GM18511 (cell line): ENCODE measurements at regions not wholly inside any gene's neighbourhood (a gene's known extent, or its start where the extent isn't known, plus 50 kb on each side); places are given as distances from the start of the nearest gene placed in this dataset.
A peak's percentile ranks its signal among the peaks of the same experiment; 100 is the strongest.

Experiments
- ATAC-seq: cut with Tn5 transposase; IDR thresholded peaks from one replicate; pipeline ENCODE4 v1.9.1; 2021; ENCODE audit warnings: mild to moderate bottlenecking, moderate library complexity; ENCODE audit not compliant: unreplicated experiment

DNA sequence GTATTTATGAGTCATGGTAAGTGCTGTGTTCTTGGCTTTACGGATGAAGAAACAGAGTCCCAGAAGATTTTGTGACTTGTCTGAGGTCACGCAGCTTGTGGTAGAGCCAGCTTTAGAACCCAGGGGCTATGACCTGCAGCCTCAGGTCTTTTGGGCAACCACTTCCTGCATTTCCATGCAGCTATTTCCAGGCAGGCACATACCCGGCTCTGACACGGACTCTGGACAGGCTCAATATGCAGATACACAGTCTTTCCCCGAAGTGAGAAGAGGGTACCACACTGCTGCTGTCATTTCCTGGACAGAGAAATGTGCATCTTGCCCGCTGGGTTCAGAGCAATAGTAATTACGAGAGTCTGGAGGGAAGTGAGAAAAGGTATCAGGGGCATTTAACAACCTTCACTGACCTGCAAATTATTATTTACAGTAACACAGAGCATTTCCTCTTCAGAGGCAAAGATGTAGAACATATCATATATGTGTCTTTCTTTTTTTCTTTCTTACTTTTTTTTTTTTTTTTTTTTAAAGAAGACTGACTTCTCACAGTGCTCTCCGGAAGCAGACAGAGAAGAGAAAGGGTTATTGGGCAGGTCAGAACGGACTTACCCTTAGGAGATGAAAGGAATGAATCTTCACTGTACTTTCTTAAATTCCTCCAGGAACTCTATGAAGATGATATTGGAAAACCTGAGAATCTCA, 185.1 kb downstream of the CLIC5 start:
- peak; percentile 96 for ATAC-seq

DNA sequence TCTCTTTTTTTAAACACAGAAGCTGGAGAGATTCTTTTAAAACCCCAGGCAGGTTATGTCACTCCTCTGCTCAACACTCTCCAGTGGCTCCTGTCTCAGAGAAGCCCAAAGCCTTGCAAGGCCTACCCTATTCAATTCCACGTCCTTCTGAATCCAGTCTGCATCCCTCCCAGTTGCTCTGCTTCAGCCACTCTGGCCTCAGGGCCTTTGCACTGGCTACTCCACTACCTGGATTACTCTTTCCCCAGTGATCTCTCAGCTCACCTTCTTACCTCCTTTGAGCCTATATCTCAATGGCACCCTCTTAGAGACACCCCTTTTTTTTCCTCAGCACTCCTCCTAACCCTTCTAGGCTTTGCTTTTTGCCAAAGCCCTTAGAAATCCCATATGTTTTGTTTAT, 185.8 kb downstream of the CLIC5 start:
- ATAC-seq: no peak

DNA sequence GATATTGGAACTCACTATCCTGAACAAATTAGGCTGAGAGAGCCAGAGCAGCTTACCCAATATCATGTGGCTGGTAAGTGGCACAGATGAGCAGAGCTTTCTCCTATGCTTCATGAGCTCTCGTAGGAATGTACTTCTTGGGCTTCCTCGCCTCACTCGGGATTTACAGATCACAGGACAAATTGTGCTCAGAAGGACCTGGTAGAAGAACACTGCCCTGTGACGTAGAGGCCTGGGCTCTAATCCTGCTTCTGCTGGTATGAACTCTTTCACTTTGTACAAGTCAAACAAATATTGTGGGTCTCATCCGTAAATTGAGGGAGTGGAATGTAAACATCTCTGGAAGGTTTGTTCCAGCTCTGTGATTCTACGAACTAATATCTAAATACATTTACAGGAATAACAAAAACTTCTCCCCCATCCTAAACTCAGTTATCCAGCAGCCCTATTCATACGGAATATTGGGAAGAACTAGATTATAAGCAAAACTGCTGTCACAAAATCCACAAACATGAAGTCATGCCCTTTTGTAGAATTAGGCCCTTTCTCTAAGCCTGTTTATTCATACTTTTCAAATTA, 187.6 kb downstream of the CLIC5 start:
- no peak for ATAC-seq

DNA sequence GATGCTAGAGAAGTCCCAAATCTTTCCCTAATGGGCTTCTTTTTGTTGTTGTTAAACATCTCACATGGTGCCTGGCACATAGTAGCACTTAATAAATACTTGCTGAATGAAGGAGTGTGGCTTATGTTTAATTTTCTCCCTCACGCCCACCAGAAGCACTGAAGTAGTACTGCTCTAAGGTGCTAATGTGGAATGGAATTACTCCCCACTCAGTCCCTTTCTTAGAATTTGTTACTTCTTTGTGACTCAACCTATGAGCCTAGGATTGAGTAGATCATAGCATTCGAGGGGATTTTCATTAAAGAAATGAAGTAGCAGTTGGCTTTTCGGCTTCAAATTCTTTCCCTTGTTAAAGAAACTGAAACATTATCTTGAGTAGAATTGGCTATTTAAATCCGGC, 192.8 kb downstream of the CLIC5 start:
- ATAC-seq: no peak

DNA sequence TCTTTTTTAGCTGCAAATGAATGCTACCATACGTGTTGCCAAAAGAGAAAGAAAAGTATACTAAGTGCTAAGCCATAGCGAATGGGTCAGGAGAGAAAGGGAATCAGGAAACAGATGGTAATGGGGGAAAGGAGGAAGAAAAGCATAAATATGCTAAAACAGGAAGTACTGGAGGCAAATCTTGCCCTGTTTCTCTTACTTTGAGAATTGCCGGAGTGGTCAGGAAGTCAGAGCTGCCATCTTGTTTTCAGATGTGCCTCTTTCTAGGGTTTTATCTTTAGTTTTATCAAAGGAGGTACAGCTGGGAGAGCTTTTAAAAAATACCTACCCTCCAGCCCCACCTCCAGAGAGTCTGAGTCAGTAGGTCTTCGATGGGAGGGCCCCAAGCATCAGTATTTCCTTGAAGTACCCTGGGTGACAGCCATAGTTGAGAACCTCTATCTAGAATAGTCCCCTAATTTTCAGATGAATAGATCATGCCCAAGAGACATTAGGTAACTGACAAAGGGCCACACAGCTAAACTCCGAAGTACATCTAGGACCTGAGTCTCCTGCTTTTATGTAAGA, 193.3 kb downstream of the CLIC5 start:
- no peak for ATAC-seq

DNA sequence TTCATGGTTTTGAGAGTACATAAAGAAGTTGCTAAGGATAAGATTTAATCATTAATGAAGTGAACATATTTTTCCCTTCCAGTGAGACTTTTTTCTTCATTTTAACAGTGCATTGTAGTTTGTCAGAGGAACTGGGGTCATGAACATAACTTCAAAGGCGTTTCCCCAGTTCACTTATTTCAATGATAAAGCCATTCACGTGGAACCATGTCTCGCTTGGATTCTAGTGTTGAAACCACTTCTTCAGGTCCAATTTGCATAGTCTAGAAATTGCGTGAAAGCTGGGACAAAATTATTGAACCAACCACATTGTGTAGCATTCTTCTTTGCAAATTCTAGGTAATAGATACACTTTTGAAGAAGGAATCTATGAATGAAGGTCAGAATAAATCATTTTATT, 197.0 kb downstream of the CLIC5 start:
- ATAC-seq: no peak

DNA sequence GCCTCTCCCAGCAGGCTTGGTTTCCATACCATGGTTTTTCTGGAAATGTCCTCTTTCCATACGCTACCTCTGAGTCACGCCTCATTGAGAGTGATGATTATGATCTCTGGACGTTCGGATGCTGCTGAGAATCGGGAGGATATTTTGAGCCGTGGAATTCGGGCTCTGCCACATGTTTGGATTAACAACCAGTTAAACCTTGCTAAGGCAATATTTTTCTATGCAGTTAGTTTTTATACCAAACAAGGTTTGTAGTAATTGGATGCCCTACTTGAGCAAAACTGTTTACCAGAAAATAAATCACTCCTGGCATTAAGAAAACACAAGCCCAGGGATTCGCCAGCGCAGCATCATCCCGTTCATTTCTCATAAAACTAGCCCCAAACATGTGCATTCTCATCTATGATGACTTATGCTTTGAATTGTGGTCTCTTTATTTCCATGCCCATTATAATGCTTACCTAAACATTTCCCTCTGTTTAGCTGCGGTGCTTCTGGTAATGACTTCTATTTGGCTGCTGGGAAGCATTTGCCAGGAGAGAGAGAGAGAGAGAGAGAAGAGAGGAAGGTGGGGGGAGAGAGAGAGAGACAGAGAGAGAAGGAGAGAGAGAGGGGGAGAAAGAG, 198.9 kb downstream of the CLIC5 start:
- no peak for ATAC-seq

DNA sequence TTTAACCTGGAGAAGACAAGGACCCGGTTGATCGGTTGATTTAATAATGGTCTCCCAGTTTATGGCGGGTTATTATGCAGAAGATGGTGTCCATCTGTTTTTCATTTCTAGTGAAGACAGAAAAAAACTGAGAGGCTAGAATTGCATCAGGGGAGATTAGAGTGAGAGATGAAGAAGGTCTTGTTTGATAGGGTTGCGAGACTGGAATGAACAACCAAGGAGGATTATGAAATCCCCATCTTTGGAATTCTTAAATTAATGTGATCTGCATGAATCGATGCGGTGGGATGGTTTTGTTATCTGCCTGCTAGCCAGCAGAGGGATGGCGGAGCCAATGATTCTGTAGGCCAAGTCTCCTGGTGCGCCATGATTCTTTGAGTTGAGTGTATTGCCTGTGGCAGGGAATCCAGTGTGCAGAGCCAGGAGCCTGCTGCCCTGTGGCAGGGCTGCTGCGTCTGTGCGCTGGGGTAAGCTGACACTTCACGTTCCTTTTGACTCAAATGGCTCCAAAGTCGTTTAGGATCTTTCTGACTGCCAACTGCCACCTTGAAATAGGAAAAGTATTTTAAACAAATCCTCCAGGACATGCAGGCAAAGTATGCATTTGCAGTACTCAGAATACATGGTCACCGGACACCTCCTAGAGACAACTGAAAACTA, 200.1 kb downstream of the CLIC5 start:
- ATAC-seq: no peak

DNA sequence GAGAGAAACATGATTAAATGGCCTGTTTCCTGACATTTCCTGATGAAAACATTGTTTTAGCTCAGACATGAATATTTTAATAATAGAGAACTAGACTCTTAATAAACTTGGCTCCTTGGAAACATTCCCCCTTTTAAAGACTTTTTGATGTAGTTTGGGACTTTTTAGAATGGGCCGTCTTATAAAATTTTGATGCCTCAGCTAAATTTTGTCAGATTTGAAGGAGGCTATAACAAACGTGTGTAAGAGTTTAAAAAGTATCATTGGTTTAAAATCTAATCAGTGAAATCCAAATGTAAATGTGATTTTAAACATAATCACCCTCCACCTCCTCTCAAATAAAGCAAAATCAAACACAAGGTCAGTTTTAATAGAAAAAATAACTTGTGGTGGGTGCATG, 200.9 kb downstream of the CLIC5 start:
- no peak for ATAC-seq

DNA sequence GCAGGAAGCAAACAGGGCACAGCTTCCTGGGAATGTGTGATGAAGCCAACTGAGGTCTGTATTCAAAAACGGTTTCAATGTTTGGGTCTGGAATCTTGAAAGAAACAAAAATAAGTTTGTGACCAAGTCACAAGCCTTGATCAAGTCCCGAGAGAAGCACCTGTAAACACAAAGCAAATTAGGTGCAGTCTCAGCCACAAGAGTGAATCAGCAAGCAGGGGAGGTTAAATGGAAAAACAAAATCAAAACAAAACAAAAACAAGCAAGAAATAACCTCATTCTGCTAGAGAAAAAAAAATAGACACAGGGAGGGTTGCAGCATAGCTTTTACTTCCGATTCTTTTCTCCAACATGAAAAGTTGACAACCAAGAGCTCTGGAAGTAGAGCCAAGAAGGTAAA, 201.7 kb downstream of the CLIC5 start:
- no peak for ATAC-seq

DNA sequence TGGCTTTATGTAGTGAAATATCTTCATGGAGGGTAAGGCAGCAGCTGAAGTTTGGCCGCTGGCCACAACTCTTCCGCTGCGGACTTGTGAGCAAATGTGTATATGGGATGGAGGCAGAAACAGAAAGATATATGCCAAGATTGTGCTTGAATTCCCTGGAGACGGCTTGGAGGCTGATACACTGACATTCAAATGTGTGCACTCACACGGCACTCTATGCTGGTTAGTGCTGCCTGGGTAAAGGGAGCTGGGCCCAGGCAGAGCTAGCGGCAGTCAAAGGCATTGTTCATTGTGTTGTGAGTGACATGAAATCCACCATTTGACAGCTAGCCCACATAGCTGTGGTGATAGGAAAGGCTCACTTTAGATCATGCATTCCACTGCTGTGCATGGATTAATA, 202.7 kb downstream of the CLIC5 start:
- ATAC-seq: no peak

DNA sequence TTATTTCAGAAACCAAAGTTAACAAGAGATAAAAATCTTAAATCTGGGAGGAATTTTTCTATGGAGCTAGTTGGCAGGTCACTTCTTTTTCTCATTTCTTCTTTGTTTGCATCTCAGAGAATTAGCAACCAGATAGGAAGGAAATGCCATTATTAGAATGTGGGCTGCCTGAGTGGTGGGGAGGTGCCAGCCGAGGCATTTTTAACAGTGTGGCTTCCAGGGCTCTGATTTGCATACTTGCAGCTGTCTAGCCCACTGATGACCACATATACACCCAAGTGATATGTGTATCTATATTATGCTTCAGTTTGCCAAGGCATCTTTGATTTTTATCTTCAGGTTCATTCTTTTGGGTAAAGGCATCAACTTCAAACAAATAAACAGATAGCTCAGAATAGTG, 206.7 kb downstream of the CLIC5 start:
- peak; percentile 81 for ATAC-seq

DNA sequence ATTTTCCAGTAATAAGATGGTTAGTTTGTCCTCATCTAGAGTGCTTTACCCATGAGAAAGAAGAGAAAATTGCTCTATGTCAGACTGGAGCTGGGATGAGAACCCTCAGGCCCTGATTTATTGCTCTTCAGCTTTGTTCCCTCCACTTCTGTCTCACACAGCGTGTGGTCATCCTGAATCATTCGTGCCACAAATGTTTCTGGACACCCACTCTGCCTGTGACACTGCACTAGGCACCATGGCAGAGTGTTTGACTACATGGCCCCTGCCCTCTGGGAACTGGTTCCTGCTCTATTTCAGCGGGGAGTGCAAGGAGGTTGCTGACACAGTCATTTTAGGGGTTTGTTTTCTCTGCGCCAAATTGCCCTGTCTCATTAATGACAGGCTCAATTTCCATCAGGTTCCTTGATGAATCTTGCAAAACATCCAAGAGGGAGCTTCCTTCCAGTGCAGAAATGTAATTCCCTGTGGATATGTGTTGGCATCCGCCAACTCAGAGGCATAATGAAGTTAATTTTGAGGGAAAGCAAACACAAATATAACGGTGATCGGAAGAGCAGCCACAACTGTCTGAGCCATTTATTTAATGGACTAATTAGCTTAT, 207.5 kb downstream of the CLIC5 start:
- ATAC-seq: no peak

DNA sequence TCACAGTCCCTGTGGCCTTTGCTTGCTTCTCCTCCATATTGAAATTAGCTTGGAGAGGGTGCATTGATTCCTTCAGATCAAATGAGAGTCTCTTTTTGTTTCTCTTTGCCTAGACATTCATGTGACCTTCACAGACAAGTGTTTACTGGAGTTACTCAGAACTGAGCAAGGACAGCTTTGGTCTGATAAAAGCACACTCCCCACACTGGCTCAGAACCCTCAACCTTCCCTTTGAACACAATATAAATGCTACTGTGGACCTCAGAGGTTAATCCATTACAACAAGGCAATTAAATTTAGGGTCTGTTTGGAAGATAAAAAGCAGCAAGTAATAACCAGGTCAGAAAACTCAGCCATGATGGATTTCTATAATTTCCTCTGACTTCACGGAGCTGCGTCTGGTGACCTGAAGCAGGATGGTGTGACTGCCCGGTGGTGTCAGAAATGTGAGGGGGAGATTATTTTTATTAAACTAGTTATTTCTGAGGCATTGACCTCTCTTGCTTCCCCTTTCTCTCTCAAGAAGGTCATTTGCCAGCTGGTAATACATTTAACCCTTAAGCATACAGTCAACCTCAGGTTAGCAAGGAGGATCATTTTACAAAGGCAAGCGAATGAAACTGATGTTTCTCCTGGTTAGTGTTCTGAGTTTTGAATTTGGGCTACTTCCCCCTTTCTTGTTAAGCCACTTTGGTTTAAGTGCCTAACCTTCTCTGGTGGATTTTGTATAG, 208.2 kb downstream of the CLIC5 start:
- ATAC-seq: no peak

DNA sequence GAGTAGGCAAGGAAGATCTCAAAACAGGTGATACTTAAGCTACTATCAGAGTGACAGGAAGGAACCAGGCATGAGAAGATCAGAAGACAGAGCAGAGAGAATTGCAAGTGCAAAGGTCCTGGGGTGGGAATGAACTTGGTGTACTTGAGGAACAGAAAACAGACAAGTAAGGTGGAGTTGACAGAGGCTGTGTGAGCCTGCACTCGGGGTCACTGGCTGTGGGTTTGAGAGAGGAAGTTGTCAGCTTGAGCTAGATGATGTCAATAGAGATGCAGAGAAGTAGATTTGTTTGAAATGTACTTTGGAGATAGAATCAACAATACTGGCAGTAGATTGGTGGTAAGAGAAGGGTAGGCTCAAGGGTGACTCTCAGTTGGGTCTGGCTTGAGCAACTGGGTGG, 209.5 kb downstream of the CLIC5 start:
- no peak for ATAC-seq

DNA sequence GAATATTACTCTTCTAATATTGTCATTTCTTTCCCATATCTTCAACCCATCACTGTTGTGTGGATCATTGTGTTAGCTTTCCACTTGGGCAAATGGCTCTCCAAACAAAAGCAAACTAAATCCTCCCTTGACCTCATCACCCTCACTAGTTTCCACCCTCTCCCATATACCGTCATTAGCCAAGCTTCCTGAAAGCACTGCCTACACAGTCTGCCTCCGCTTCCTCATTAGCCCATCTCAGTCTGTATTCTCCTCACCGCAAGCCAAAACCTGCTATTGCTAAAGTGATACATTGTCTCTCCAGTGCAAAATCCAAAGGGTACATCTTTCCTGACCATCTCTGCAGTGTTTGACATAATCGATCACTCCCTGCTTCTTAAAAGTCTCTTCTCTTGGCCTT, 212.6 kb downstream of the CLIC5 start:
- no peak for ATAC-seq

DNA sequence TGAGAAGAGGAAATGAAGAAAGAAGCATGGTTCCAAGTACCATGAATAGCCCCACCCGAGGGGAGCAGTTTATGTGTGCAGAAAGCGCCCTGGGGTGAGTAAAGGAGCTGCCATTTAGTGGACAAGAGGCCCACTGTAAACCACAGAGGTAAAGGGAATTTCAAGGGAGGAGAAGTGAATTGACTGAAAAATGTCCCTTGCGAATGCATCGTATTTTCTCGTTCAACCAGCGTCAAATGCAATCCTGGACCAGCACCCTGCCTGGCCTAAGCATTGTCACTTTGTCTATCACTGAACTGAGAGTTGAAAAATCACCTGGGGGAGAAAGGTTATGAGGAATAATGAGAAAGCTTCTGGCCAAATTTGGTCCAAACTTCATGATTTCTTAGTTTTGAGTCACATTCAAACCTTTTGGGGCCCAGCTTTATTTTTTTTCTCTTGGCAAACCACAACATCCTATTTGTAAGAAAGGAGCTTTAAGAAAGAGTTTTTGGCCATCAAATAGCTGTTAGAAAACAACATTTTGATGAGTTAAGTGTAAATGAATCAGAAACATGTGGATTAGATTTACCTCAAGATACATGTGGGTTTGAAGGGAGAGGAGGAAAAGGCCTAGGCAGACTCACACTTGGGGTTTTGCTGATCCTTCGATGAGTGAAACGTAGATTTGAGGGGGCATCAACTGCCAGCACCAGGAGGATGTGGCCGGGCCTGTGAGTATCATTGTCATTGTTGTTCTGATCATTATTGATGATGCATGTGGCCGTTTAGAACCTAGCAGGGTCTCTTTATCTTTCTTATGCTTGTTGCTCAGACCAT, 214.0 kb downstream of the CLIC5 start:
- peak; percentile 56 for ATAC-seq

DNA sequence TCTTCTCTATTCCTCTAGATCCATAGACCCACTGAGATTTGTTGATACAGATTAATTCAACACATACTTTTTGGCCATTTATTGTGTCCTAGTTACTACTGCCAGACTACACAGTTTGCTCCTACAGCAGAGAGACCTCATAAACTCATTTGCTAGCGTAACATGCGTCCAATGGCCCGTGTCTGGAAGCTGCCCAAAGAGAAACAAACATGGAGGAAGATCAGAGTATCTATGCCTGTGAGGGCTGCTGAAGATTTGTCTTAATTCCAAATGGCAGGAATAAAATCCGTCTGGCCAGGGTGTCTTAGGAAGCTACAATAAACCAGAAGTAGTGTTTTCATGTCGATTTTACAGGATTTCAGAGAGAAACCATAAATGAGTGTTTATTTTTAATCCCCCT, 214.7 kb downstream of the CLIC5 start:
- no peak for ATAC-seq

DNA sequence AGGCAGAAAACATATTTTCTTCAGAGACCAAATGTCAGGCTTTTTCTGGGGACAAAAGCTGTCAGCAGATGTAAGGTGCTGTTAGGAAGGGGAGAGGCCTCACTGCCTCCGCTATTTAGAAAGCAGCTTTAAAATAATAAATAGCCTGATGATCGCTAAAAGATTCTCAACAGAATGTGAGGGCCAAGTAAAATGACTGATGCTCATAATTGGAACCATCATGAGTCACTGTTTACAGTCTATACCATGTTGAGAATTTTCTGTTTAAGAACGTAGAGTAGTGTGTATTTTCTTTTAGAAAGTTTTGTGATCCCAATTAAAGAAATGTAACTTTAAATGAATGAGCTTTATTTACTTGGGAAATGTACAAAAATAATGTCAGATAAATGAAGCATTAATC, 220.0 kb downstream of the CLIC5 start:
- no peak for ATAC-seq

DNA sequence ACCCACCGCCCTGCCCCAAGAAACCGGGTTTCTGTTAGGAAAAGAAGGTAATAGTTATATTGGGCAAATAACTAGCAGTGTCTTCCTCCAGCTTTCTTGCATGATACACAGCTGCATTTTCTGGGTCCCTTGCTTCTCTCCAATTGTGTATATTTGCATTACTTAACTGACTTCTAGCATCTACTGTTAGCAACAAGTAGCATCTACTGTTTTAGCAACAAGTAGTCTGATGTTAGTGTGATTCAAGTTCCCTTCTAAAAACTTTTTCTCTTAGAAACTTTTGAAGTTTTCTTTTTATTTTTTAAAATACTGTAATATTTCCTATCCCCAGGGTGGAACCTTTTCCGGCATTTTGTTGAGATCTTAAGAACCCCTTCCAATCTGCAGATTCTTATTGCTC, 221.2 kb downstream of the CLIC5 start:
- no peak for ATAC-seq
